Stimulated activated CD4-positive, alpha-beta T cell treated with anti-CD3 and anti-CD28 coated beads, Interleukin-15, amount 100 ng/mL, for 48 hours (primary cell): ENCODE measurements at regions not wholly inside any gene's neighbourhood (a gene's known extent, or its start where the extent isn't known, plus 50 kb on each side); places are given as distances from the start of the nearest gene placed in this dataset.
"Not testable (repeated sequence)": the region's sequence is repeated elsewhere in the genome, so short reads cannot be mapped to it uniquely, and the experiment has no call there.

Source experiments
- DNase-seq, 2 donors: peaks; one replicate each; pipeline ENCODE4 v3.0.0-alpha.2; 2020; ENCODE audit warnings: low read depth in 2 of 2

DNA sequence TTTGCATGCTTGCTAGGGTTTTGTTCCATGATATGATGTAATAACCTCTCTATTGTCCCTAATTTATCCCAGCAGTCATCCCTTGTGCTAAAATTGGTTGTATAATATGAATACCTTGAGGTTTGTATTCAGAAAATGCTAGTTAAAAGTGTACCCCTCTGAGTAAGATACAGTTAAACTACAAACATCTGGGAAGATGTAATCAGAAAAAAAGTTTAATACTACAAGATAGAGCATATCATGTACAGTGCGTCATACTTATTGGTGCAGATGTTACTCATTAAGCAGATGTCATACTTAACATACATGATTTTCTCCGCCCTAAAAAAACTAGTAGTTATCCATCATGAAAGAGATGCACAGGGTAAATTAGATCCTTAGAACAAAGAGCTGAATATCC, 336.1 kb upstream of the KCND2 start:
- DNase-seq, result no peak

GRCh38 chr7:119937745-119938144, 335.2 kb upstream of the KCND2 start:
- no peak for DNase-seq

- DNase-seq, result no peak
Observed at GRCh38 chr7:119943942-119944600, 328.9 kb upstream of the KCND2 start.

- no peak for DNase-seq
Observed at GRCh38 chr7:119944601-119944972, 328.4 kb upstream of the KCND2 start.

- no peak for DNase-seq
Observed at GRCh38 chr7:119945822-119946221, 327.2 kb upstream of the KCND2 start.

DNA sequence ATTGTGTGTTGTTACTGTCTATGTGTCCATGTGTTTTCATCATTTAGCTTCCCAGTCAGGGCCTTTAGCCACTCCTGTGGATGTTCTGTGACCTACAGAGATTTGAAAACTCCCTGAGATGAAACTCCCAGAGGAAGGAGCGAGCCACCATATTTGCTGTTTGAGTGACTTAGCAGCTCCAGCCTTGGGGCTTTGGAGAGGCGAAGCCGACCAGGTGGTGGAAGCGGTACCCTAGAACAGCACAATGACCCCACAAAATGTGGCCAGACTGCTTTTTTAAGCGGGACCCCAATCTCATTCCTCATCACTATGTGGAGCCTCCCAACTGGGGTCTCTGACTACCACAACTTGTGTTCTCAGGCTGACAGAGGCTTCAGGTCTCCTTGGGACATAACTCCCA, 323.9 kb upstream of the KCND2 start:
- DNase-seq, result no peak

DNA sequence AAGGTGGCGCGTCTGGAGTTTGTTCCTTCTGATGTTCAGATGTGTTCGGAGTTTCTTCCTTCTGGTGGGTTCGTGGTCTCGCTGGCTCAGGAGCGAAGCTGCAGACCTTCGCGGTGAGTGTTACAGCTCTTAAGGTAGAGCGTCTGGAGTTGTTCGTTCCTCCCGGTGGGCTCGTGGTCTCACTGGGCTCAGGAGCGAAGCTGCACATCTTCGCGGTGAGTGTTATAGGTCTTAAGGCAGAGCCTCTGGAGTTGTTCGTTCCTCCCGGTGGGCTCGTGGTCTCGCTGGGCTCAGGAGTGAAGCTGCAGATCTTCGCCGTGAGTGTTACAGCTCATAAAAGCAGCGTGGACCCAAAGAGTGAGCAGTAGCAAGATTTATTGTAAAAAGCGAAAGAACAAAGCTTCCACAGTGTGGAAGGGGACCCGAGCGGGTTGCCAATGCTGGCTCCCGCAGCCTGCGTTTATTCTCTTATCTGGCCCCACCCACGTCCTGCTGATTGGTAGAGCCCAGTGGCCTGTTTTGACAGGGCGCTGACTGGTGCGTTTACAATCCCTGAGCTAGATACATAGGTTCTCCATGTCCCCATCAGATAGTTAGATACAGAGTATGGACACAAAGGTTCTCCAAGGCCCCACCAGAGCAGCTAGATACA, 322.5 kb upstream of the KCND2 start:
- DNase-seq, result not testable (repeated sequence)

- not testable (repeated sequence) for DNase-seq
Observed at GRCh38 chr7:119951614-119952013, 321.4 kb upstream of the KCND2 start.

DNA sequence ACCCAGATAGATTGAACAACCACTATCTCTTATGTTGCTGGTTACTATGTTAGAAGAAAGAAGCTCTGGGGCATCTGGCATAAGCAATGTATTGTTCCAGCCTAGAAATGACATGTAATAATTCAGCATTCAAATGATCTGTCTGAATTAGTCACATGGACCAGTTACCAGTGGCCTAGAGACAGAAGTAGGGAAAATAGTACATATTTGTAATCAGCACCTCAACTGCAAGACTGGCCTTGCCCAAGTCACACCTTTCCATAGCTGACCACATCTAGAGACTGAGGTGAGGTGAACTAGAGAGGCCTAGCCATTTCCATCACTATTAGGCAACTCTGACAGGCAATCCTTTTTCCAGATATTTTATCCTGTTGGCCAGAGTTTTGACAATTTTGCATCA, 315.6 kb upstream of the KCND2 start:
- DNase-seq, result no peak

DNA sequence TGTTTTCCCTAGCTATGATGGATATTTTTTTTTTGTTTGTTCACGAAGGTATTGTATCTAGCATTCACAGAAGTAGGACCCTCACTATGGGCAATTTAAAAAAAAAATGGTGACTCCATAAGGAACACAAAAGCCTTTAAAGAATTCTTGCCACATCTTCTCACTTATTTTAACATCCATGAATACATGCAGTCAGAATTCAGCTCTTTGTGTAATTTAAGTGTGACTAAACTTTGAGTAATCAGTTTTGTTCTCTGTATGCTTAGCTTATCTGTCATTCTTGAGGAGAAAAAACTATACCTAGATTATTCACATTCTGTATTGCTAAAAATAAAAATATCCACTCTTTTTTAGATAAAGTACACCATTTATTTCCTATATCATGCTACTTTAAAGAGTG, 313.2 kb upstream of the KCND2 start:
- no peak for DNase-seq

DNA sequence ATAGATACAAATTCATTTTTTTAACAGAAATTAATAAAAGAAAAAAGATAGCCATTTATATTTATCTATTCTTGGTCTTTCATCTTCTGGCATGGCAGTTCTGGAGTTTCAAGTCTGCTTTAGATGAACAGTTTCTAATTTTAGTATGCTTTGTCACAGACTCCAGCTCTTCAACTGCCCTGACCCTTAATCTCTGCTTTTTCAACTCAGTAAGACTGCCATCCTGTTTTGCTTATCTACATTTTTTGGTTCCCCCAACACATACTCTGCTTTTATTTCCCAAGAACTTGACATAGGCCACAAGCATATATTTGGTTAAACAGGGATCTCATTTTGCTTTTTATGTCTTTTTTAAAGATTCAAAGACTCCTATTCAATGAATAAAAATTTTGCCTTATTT, 309.3 kb upstream of the KCND2 start:
- no peak for DNase-seq

GRCh38 chr7:119964065-119964464, 308.9 kb upstream of the KCND2 start:
- DNase-seq, result no peak

GRCh38 chr7:119964788-119965542, 308.0 kb upstream of the KCND2 start:
- no peak for DNase-seq

GRCh38 chr7:119967221-119967620, 305.8 kb upstream of the KCND2 start:
- no peak for DNase-seq

GRCh38 chr7:119968411-119968810, 304.6 kb upstream of the KCND2 start:
- DNase-seq, result not testable (repeated sequence)

- DNase-seq, result no peak
Observed at GRCh38 chr7:119969054-119969453, 303.9 kb upstream of the KCND2 start.

GRCh38 chr7:119969763-119970162, 303.2 kb upstream of the KCND2 start:
- no peak for DNase-seq

GRCh38 chr7:119974972-119975371, 298.0 kb upstream of the KCND2 start:
- no peak for DNase-seq

DNA sequence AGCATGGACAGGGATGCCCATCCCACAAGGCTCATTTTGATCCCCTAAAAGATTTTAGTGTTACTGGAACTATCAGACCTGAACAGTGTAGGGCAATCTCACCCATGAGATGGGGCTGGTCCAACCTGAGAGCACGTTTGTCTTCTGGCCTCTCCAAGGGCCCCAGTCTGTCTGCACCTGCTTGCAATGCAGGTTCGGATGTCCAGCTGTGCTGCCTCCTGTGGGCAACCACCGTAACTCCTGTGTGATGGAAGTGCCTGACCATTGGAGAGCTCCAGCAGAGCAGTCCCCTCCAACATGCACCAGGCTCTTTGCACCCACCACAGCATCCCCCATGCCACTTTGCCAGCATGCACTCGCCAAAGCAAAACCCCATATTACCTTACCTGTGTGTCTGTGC, 290.1 kb upstream of the KCND2 start:
- DNase-seq, result no peak

- no peak for DNase-seq
Observed at GRCh38 chr7:119983468-119983867, 289.5 kb upstream of the KCND2 start.

GRCh38 chr7:119984247-119984646, 288.7 kb upstream of the KCND2 start:
- no peak for DNase-seq

GRCh38 chr7:119988401-119988800, 284.6 kb upstream of the KCND2 start:
- no peak for DNase-seq

DNA sequence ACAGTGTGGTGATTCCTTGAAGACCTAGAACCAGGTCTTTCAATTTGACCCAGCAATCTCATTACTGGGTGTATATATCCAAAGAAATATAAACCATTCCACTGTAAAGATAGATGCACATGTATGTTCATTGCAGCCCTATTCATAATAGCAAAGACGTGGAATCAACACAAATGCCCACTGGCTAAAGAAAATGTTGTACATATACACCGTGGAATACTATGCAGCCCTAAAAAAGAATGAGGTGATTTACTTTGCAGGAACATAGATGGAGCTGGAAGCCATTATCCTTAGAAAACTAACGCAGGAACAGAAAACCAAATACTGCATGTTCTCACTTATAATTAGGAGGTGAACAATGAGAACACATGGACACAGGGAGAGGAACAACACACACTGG, 278.0 kb upstream of the KCND2 start:
- DNase-seq, result no peak
